IMR-90 (cell line): ENCODE measurements at regions not wholly inside any gene's neighbourhood (a gene's known extent, or its start where the extent isn't known, plus 50 kb on each side); places are given as distances from the start of the nearest gene placed in this dataset.

ENCODE experiments used
- CEBPB ChIP-seq: IDR thresholded peaks from 2 replicates; pipeline ENCODE4 v1.6.1; 2012; ENCODE audit warnings: low read depth, low read length, improper control_type of control experiment
- CTCF ChIP-seq: conservative IDR thresholded peaks from 2 replicates; pipeline ENCODE4 v1.5.1; 2012; ENCODE audit warnings: mild to moderate bottlenecking, low read depth, low read length, improper control_type of control experiment
- MAZ ChIP-seq: IDR thresholded peaks from 2 replicates; pipeline ENCODE4 v1.6.1; 2012; ENCODE audit warnings: low read depth, mild to moderate bottlenecking, low read length, improper control_type of control experiment, moderate library complexity, borderline replicate concordance
- POLR2A ChIP-seq: IDR thresholded peaks from 2 replicates; pipeline ENCODE4 v1.6.1; 2012; ENCODE audit warnings: mild to moderate bottlenecking, low read depth, low read length
- RAD21 ChIP-seq: IDR thresholded peaks from 2 replicates; pipeline ENCODE4 v1.6.1; 2012; ENCODE audit warnings: low read length, improper control_type of control experiment
- RCOR1 ChIP-seq: IDR thresholded peaks from 2 replicates; pipeline ENCODE4 v1.6.1; 2012; ENCODE audit warnings: mild to moderate bottlenecking, low read length, improper control_type of control experiment; ENCODE audit not compliant: insufficient replicate concordance

- no peak for TF ChIP-seq POLR2A
- TF ChIP-seq CTCF, result no peak
- no peak for TF ChIP-seq RCOR1
- TF ChIP-seq MAZ, result no peak
- TF ChIP-seq RAD21, result no peak
- TF ChIP-seq CEBPB, result no peak
Measured at GRCh38 chr18:39724652-39725051, 2159.1 kb upstream of the CELF4 start.
